ENCODE measurements at regions not wholly inside any gene's neighbourhood (a gene's known extent, or its start where the extent isn't known, plus 50 kb on each side); places are given as distances from the start of the nearest gene placed in this dataset.

DNA sequence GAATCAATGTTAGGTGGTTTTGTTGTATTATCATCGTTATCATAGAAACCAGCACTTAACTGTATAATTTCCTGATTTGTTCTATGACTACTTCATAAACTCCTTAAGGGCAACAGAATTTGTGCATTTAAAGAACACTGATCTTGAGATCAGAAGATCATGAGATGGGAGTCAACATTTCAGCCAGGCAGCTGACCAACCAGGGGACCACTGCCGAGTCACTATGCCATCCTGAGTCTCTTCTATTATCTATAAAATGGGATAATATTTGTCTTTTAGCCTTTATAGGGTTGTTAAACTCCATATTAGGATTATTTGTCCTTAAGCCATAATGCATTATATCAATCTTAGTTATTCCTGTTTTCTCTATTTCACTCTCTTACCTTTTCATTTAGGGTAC, 261.7 kb downstream of the GPAM start:
- TF ChIP-seq TAF1 (IDR thresholded peaks at IDR 0.05; ENCODE audit: low read depth, low read length) (no peak), POLR2AphosphoS5 (IDR thresholded peaks at IDR 0.05; ENCODE audit: low read depth, low read length) (no peak), POLR2A (IDR thresholded peaks at IDR 0.05; ENCODE audit: low read depth, low read length) (no peak), SPI1 (IDR thresholded peaks at IDR 0.05; ENCODE audit: low read depth, low read length) (no peak), PAX5 (IDR thresholded peaks at IDR 0.05; ENCODE audit: insufficient read depth, low read length, severe bottlenecking) (no peak), POU2F2 (IDR thresholded peaks at IDR 0.05; ENCODE audit: low read depth, low read length) (no peak)

Data from GM12891 (cell line).